SKM-1 (cell line): ENCODE measurements at regions not wholly inside any gene's neighbourhood (a gene's known extent, or its start where the extent isn't known, plus 50 kb on each side); places are given as distances from the start of the nearest gene placed in this dataset.

Experiments
- DNase-seq: peaks from one replicate; lab custom pipeline; 2025; ENCODE audit not compliant: unreplicated experiment; lab: John Stamatoyannopoulos, UW

DNA sequence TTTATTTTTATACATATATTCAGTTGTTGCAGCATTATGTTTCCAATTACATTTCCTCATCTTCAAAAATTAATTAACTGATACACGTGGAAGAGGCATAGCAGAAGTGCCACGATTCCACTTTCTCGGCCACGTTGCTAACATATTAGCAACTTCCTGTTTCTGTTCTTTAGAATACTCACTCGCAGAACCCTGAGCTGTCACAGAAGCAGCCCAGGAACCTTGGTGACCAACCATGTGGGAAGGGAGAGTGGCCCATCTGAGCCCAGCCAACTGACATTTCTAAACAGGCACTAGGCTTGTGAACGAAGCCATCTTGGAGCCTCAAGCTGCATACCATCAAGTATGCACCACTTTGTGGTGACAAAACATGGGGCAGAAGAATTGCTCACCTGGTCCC is 350.1 kb downstream of the CBLN2 start:
- no peak for DNase-seq

DNA sequence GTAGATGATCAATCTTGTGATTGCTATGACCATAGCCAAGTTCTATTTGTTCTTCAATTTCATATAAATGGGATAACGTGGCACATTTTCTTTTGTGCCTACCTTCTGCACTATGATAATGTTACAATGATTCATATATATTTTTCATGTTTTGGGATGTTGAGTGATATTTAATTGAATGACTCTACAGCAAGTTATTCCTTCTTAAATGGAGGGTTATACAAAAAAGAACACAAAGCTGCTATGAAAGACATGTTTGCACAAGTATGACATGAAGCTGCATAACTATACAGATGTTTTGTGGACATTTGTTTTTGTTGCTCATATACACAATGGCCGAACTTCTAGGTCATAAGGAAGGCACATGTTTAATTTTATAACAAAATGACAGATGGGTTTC is 356.2 kb downstream of the CBLN2 start:
- DNase-seq, result no peak

GRCh38 chr18:72181241-72181764 is 362.8 kb downstream of the CBLN2 start:
- DNase-seq, result no peak

DNA sequence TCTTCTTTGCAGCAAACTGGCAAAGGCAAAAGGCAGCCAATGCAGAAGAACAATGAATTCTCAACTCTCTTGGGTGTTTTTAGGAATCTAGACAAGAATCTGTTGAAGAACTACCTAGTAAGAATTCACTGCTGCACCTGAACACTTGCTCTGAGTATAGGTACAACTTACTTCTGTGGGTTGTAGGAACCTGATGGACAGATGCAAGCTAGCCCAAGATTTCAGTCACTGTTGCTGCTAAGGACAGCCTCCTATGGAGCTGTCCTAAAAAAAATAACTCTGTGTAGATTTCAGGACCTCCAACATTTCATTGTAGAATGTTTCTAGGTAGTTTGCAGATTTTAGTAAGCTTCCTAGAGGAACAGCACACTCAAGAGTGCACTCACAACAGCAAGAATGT is 363.5 kb downstream of the CBLN2 start:
- DNase-seq, result no peak

DNA sequence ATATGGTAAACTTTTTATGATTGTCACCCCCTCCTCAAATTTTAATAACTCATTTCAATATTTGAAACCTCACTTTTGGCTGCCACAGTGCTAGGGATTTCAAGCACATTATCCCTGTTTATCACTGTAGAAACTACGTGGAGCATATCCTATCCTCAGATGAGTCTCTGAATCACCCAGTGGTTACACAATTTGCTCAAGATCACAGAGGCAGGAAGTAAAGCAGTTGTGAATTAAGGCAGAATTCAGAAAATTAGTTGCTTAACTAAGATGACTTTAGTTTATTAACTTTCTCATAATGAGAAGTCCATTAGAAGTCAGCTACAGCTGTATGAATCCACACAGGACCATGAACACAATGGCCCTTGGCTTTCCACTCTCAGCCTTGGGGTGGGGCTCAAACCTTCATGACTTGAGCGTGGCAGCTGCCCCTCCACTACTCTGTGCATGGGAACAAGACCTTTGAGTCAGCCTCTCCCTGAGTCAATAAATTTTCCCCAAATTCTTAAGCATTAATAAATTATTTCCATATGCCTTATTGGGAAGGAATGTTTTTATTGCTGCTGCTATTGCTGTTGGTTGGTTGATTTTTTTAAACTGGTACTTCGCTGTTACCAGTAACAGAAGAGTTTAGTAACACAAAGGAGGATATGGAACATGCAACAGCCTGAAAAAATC is 369.0 kb downstream of the CBLN2 start:
- DNase-seq, result no peak

DNA sequence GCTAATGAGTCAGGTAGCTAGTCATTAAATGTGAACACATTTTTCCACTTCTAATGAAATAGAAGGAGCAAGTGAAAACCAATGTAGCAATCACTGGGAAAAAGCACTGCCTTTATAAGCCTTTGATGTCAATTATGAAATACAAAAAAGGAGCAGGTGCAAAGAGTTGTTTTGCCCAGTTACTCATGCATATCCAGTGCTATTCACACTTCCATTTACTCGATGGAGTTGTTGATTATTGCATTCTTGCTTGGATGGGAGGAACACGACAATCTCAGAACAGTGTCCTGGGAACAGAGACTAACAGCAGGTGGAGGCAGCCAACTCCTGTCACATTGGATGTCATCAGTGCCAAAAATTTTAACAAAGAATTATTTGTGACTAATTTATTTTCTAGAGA is 372.5 kb downstream of the CBLN2 start:
- DNase-seq, result no peak

DNA sequence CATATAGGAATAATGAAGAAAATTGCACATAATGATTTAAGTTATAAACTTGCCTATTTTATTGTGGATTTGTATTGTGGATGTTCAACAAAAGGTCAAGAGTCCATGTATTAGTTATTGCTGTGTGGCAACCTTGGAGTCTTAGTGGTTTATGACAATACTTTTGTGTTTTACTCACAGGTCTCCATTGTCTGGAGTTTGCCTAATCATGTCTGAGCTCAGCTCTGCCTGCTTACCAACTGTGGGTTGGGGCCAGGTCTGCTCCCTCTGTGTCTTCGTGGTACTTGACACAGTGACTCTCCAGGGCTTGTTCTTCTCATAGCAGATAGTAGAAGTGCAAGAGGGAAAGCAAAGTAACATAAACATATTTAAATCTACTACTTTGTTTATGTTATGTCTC is 382.5 kb downstream of the CBLN2 start:
- DNase-seq, result no peak

GRCh38 chr18:72160510-72161445 is 383.4 kb downstream of the CBLN2 start:
- DNase-seq, result no peak

GRCh38 chr18:72155327-72155726 is 388.8 kb downstream of the CBLN2 start:
- no peak for DNase-seq

DNA sequence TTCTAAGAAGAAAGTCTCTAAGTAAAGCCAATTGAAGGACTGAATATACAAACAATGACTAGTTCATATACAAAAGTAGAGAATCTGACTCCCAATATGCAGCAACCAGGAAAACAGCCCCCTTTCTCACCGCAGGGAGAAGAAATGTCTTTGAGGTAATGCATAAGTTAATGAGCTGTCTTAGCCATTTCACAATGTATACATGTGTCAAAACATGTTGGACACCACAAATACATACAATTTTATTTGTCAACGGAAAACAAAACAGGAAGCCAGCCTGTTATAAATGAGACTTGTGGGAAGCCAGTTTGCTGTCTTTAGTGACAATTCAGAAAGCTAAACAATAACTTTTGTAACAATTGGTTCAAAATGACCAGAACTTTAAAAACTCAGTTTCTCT is 389.2 kb downstream of the CBLN2 start:
- DNase-seq, result no peak

DNA sequence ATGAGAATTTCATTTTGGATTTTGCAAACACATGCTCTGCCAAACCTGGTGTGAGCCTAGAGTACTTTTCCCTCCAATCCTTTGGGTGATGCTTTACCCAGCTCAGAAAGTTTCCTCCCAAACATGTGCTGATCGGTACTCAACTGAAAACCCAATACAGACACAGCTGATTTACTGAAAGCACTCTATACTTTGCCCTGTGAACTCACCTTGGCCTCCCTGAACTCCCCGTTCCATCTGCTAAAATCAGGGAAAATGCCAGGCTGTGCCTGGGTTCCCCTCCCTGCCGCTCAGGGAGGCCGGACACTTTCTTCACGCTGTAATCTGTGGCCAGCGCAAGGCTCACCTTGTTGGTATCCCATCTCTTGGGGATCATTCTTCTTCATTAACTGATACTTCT is 391.2 kb downstream of the CBLN2 start:
- no peak for DNase-seq

GRCh38 chr18:72147830-72148229 is 396.3 kb downstream of the CBLN2 start:
- DNase-seq, result no peak

- no peak for DNase-seq
These were observed 404.1 kb downstream of the CBLN2 start for GRCh38 chr18:72140007-72140406.

GRCh38 chr18:72128649-72129048 is 415.5 kb downstream of the CBLN2 start:
- DNase-seq, result no peak

GRCh38 chr18:72122103-72122502 is 422.0 kb downstream of the CBLN2 start:
- no peak for DNase-seq

DNA sequence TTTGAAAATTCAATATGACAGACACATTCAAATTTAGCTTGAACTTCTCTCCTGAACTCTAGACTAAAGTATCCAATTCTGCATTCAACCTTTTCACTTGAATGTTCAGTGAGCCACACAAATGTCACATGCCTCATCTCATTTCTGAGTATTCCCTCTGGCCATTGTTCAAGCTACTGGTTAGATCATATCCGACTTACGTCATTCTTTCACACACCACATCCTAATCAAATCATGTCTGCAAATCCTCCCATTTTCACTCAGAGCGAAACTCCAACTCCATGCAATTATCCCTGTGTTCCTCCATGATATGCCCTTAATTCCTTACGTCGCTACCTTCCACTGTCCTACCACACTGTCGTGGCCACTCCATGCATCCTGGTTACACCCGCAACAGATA is 425.1 kb downstream of the CBLN2 start:
- no peak for DNase-seq

DNA sequence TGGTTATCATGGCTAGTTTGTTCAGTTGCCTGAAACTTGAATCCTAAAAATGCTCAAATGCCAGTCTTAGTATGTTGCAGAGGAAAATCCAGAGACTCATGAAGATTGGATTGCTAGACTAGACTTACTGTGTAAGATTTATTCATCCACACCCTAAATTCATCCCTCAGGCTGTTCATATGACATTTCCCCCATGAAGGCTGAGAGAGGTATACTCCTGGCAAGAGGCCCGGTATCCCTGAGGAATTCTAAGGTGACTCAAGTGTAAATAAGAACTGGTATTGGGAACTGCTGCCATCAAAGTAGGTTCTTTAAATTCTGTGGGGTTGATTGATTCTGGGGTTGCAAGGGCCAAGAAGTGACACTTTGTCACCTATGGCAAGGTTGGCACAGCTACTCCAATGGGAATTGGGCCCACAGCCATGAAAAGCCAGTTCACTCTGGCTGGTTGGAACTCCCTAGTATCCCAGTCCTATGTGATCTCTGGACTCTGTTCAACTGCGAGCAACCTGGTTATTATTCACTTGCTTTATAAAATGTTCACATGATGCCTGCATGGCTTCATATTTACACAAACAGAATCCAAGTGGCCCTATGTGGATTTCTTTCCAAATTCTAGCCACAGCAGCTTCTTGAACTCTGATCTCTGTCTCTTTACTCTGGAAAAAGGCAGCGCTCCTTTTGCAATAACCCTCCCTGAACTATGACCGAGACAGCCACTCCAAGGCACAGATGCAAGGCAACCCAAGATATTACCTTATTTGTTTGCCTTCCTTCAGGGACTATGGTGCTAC is 429.1 kb downstream of the CBLN2 start:
- no peak for DNase-seq

GRCh38 chr18:72107647-72108383 is 436.3 kb downstream of the CBLN2 start:
- no peak for DNase-seq

GRCh38 chr18:72104851-72105250 is 439.3 kb downstream of the CBLN2 start:
- DNase-seq, result no peak

DNA sequence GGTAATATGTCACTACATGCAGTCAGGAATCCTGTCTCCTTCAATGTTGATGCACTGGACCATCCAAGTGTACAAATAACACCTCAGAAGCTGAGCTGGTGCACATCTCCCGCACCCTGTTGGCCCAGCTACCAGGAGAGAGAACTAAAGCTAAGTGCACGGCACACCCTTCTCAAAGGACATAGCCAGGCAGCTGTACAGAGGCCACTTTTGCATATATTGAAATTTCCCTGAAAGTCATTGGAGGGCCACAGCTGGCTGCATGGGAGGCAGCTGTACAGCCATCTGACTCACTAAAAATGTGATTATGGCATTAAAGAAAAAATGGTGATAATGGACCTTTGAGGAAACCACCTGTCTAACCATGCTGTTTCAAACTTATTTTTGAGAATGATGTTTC is 441.7 kb downstream of the CBLN2 start:
- no peak for DNase-seq
